ENCODE measurements at regions not wholly inside any gene's neighbourhood (a gene's known extent, or its start where the extent isn't known, plus 50 kb on each side); places are given as distances from the start of the nearest gene placed in this dataset.
A peak's percentile ranks its signal among the peaks of the same experiment; 100 is the strongest.
"Not testable (repeated sequence)": the region's sequence is repeated elsewhere in the genome, so short reads cannot be mapped to it uniquely, and the experiment has no call there.

DNA sequence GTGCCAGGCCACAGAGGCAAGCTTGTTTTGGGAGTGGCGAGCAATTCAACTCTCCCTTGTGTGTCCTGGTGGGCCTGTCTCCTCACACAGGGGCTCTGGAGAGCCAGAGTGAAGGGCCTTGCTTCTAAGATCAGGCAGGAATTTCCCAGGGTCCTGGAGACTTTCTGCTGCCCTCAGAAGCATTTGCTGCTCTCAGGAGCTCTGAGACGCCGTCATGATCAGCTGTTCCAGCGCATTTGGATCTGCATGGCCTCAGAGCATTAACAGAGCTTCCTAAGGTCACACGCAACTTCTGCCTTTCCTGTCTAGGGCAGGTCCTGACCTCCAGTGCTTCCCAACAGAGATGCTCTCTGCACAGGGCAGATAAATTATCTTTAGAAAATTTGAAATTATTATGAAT is 52.2 kb upstream of the C10orf90 start:
- no peak for DNase-seq (ENCODE audit: low read depth)

- no peak for DNase-seq (ENCODE audit: low read depth)
These were observed 52.7 kb upstream of the C10orf90 start for GRCh38 chr10:126723226-126723625.

- DNase-seq (ENCODE audit: low read depth): no peak
These were observed 58.9 kb upstream of the C10orf90 start for GRCh38 chr10:126729314-126729870.

DNA sequence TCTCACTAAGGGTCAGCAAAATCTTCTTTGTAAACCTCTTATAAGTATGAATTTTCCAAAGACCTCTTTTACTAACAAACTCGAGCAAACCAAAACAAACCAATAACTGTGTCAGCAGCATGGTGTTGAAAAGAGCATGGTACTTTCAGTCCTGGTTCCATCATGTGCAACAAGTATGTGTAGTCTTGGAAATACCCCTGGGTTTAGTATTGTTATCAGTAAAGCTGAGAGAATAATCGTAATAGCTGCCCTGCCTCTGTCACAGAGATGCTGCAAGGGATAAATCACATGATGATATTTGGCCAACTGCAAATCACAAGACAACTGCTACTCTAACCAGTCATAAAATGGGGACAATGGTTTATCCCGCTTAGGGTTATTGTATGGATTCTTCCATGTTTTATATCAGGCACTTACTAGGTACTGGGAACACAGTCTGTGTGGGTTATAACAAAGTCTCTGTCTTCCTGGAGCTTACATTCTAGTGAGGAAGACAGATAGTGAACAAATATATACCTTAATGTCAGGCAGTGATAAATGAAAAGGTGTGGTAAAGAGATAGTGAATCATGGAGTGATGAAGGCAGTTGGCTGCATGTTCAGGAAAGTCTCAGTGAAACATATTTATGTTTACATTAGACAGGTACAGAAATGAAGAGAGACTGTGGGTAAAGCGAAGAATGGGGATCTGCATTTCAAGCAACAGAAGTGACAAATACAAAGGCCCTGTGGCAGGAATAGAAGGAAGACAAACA is 60.5 kb upstream of the C10orf90 start:
- no peak for DNase-seq (ENCODE audit: low read depth)

GRCh38 chr10:126731610-126731990 is 61.1 kb upstream of the C10orf90 start:
- DNase-seq (ENCODE audit: low read depth): peak; percentile 33

DNA sequence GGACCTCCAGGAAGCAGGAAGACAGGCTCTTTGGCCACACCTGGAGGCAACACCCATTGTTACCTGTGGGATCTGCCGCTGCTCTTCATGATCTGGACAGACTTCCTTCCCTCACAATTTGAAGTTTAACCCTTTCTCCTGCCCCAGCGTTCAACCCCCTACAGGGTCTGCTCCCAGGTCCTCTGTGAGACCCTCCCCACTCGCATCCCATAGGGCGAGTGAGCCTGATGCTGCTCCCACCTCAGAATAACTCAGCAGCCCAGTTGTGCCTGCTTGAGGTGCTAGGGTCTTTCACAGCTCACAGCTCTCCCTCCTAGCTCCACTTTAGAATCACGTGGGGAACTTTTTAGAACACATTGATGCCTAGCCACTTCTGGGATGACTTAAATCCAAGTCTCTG is 61.8 kb upstream of the C10orf90 start:
- no peak for DNase-seq (ENCODE audit: low read depth)

GRCh38 chr10:126732868-126733267 is 62.4 kb upstream of the C10orf90 start:
- DNase-seq (ENCODE audit: low read depth): no peak

- DNase-seq (ENCODE audit: low read depth): peak; percentile 31
These were observed 63.5 kb upstream of the C10orf90 start for GRCh38 chr10:126734015-126734414.

DNA sequence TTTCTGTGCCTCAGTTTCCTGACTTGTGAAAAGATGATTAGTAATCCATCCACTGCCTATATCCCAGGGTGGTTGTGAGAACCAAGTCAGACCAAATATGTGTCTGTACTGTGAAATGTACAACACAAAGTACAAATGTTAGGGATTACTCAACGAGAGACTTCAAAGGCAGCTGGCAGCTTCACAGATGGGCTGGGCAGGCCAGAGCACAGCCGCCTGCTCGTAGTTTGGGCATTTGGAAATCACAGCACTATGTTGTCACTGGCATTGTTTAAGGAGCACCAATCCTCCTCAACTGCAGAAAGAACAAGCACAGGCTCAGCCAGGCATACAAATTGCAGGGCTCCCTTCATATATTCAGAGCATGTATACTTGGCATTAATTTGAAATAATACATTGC is 64.5 kb upstream of the C10orf90 start:
- DNase-seq (ENCODE audit: low read depth): no peak

GRCh38 chr10:126736142-126736541 is 65.6 kb upstream of the C10orf90 start:
- DNase-seq (ENCODE audit: low read depth): no peak

DNA sequence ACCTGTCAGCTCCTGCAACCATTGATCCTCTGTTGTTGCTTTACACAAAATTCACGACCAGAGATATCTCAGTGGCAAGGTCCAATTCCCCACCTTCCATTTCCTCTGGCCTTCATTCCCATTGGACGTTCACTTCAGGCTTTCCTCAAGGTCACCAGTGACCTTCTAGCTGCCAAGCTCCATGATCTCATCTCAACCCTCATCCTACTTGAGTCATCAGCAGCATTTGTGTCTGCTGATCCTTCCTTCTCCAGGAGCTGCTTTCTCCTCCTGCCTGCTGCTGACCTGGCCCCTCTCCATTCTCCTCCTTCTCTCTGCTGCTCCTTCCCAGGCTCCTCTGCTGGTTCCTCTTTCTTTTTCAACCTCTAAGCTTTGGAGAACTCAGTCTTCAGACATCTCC is 66.2 kb upstream of the C10orf90 start:
- DNase-seq (ENCODE audit: low read depth): peak; percentile 58

DNA sequence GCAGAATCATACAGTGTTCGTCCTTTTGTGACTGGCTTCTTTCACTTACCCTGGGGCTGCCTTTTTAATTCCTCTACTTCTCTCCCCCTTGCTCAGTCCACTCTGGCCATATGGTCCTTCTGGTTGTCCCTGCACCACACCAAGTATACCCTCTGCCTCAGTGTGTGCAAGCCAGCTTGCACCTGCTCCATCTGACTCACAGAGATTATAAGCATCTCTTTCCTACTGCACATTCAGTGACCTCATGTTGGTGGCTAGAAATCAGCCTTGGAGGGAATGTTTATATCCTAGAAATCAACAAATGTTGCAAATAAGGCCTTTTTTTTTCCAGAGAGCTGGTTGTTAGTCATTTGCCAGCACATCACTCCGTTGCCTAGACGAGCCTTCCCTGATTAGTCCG is 67.5 kb upstream of the C10orf90 start:
- DNase-seq (ENCODE audit: low read depth): no peak

- DNase-seq (ENCODE audit: low read depth): no peak
These were observed 74.1 kb upstream of the C10orf90 start for GRCh38 chr10:126744571-126744970.

DNA sequence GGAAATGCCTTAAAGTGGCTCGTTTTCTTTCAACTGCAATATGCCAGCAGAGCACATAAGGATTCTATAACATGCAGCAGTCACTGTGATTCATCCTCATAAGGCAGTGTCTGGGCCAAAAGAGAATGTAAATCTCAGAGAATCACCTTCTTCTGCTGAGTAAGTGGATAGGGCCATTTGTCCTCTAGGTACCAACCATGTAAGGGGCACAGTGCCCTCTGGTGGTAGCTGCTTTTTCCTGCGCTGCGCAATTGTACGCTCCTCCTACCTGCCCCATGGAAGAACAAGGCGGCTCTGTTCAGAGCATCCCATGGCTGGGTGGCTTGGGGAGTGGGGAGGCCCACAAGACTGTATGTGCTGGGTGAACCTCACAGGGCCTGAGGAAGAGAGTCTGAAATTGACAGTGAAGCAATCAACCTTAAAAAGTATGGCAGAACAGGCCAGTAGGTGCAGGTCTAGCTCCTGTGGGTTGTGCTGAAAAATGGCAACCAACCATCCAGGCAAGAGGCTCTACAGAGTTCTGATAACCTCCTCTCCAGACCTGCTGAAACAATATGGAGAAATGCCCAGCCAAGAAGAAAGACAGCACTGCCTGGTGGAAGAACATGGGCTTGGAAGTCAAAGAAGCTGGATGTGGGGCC is 78.6 kb upstream of the C10orf90 start:
- DNase-seq (ENCODE audit: low read depth): peak; percentile 59

- no peak for DNase-seq (ENCODE audit: low read depth)
These were observed 84.5 kb upstream of the C10orf90 start for GRCh38 chr10:126754966-126755365.

- DNase-seq (ENCODE audit: low read depth): no peak
These were observed 88.4 kb upstream of the C10orf90 start for GRCh38 chr10:126758867-126759266.

DNA sequence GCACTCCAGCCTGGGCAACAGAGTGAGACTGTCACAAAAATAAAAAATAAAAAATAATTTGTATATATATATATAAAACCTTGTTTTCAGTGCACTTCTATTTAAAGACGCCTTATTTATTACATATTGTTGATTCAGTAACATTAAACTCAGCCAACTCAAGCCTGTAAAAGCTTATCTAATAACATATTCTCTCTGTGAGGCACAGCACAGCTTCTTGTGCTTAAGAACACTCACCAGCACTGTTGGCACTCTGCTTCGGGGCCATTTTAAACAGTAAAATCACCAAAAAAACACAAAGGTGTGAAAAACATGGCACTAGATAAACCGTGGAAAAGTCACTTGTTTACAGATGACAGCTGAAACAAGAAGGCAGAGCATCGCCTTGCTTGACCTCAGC is 89.0 kb upstream of the C10orf90 start:
- no peak for DNase-seq (ENCODE audit: low read depth)

DNA sequence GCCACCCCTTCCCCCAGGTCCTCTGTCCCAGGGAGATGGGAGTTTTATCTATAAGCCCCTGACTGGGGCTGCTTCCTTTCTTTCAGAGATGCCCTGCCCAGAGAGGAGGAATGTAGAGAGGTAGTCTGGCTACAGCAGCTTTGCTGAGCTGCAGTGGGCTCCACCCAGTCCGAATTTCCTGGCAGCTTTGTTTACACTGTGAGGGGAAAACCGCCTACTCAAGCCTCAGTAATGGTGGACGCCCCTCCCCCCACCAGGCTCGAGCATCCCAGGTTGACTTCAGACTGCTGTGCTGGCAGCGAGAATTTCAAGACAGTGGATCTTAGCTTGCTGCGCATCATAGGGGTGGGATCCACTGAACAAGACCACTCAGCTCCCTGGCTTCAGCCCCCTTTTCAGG is 96.2 kb upstream of the C10orf90 start:
- not testable (repeated sequence) for DNase-seq (ENCODE audit: low read depth)

DNA sequence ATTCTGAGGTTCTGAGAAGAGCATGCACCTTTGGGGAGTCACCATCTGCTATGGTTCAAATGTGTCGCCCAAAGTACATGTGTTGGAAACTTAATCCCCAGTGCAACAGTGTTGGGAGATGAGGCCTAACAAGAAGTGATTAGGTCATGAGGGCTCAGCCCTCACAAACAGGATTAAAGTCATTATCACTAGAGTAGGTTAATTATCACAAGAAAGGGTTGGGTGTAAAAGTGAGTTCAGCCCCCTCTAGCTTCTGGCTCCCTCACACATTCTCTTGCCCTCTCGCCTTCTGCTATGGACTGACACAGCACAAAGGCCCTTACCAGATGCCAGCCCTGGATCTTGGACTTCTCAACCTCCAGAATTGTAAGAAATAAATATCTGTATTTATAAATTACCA is 100.3 kb upstream of the C10orf90 start:
- DNase-seq (ENCODE audit: low read depth): no peak

DNA sequence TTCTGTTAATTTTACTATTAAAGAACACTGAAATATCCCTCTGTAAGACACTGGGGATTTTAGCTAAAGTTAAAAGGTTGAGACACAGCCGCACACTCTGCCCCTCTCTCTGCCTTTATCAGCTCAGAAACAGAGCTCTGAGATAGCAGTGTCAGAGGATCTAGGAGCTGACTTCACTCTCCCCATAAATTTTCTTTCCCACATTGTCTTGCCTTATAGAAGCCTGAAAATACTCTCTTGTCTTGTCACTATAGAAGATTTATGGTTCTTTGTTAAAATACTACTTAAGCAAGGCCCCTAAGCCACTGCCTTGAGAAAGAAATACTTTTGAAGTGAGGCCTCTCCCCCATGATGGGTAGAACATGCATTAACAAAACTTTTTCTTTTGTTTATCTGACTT is 105.7 kb upstream of the C10orf90 start:
- DNase-seq (ENCODE audit: low read depth): no peak

GRCh38 chr10:126777714-126778113 is 107.2 kb upstream of the C10orf90 start:
- DNase-seq (ENCODE audit: low read depth): no peak

DNA sequence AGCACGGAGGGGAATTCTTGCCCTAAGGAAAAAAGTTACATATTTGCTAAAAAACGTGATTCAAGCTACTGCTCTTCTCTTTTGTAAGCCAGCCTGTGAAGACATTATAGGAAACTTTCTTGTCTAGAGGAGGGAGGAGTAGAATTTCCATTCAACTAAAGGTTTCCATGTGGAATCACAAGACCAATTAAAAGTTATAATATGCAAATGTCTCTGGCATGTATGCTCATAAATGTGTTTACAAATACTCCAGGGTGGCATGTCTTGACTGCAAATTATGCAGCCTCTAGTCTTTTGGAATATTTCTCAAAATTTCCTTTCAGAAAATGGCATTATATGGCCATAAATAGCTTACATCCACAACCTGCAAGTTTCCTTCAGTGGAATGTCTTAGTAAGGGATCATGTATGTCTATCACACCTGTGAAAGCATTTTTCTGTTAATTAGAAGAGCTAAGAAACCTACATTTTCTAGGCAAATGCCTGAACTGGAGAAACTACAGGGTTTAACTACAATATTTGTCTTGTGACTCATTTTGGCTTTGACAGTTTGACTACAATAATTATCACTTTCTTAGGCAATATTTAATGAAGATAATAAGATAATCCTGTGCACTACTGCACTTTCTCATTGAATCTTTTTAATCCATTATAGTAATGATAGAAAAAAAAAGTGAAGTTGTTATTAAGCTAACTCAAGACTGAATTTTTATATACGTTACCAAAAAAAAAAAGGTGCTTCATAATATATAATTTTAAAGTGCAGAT is 111.1 kb upstream of the C10orf90 start:
- DNase-seq (ENCODE audit: low read depth): no peak
